ENCODE measurements at regions not wholly inside any gene's neighbourhood (a gene's known extent, or its start where the extent isn't known, plus 50 kb on each side); places are given as distances from the start of the nearest gene placed in this dataset.
A peak's percentile ranks its signal among the peaks of the same experiment; 100 is the strongest.

DNA sequence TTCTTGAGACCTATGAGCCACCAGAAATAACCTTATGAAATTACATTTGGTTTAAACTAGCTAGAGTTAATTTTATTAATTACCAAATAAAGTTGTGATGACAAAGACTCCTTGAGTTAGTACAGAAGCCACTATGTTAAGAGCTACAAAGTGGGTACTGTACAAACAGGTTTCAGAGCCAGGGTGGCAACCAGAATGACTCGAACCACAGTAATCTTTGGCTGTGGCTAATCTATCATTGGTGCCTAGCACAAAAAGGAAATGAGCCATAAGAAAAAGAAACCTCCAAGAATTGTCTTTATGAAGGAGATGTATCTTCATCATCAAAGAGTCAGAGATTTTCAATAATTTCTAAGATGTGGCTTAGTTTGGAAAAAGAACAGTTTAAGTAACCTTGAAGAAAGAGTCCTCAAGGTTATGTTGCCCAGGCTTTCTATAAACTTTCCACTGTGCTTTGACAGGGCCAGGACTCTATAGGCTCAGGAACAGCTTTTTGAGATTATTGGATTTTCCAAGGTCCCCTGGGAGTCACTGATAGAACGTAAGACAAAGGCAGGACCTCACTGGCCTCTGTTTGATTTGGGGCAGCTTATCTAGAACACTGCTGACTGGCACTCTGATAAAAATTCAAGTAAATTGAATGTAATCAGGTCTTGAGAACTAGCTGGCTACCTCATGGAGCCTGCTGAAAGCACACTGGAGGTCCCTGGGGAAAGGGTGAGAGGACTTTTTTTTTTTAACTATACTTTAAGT lies 777.7 kb downstream of the STIM2 start:
- no peak for TF ChIP-seq CTCF (IDR thresholded peaks at IDR 0.05)
- Mint-ChIP-seq H3K36me3 (ENCODE audit: unreplicated experiment) (no peaks in the 10 kb centered on the region), H3K4me1 (ENCODE audit: unreplicated experiment) (no peaks in the 10 kb centered on the region), H3K27me3 (ENCODE audit: unreplicated experiment) (peaks cover 2% of the 10 kb centered on the region), H3K27ac (ENCODE audit: unreplicated experiment) (no peak overlapping the region), H3K9me3 (ENCODE audit: unreplicated experiment) (no peaks in the 10 kb centered on the region), H3K4me3 (ENCODE audit: unreplicated experiment) (no peak overlapping the region)
- DNase-seq (ENCODE audit: extremely low spot score, unreplicated experiment): no peak

DNA sequence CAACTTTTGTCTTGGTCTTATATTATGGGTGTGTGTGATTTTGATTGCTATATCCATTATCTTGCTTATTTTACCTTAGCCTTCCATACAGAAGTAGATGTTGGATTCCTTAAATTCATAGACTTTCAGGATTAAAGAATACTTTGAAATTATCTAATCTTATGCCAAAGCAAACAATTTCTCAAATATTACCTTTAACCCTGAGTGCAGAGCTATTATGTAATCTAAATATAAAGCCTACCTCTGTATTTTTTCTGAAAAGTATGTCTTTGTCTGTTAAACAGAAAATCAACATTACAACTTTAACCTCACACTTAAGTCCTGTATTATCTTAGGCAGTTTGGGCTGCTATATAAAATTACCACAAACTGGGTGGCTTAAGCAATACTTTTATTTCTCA lies 782.5 kb downstream of the STIM2 start:
- Mint-ChIP-seq H3K4me1 (ENCODE audit: unreplicated experiment) (no peaks in the 10 kb centered on the region), H3K27ac (ENCODE audit: unreplicated experiment) (no peak overlapping the region), H3K36me3 (ENCODE audit: unreplicated experiment) (no peaks in the 10 kb centered on the region), H3K4me3 (ENCODE audit: unreplicated experiment) (no peak overlapping the region), H3K27me3 (ENCODE audit: unreplicated experiment) (peaks cover 6% of the 10 kb centered on the region), H3K9me3 (ENCODE audit: unreplicated experiment) (no peaks in the 10 kb centered on the region)
- no peak for DNase-seq (ENCODE audit: extremely low spot score, unreplicated experiment)
- no peak for TF ChIP-seq CTCF (IDR thresholded peaks at IDR 0.05)

DNA sequence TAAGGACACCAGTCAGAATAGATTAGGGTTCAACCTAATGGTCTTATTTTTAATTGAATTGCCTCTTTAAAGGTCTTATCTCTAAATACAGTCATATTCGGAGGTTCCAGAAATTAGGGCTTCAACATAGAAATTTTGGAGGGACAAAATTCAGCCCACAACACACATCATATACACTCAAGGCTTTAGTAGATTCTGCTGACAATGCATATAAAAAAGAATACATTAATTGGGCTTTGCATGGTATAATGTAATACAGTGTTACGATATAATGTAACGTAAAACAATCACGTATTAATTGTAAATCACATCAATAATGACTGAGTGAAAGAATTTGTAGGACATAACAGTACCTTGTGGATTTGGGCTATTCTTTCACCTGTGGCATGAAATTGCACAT lies 787.8 kb downstream of the STIM2 start:
- no peak for TF ChIP-seq CTCF (IDR thresholded peaks at IDR 0.05)
- Mint-ChIP-seq H3K4me1 (ENCODE audit: unreplicated experiment) (no peaks in the 10 kb centered on the region), H3K4me3 (ENCODE audit: unreplicated experiment) (no peak overlapping the region), H3K36me3 (ENCODE audit: unreplicated experiment) (no peaks in the 10 kb centered on the region), H3K27me3 (ENCODE audit: unreplicated experiment) (peaks cover 18% of the 10 kb centered on the region), H3K9me3 (ENCODE audit: unreplicated experiment) (no peaks in the 10 kb centered on the region), H3K27ac (ENCODE audit: unreplicated experiment) (no peak overlapping the region)
- DNase-seq (ENCODE audit: extremely low spot score, unreplicated experiment): no peak

DNA sequence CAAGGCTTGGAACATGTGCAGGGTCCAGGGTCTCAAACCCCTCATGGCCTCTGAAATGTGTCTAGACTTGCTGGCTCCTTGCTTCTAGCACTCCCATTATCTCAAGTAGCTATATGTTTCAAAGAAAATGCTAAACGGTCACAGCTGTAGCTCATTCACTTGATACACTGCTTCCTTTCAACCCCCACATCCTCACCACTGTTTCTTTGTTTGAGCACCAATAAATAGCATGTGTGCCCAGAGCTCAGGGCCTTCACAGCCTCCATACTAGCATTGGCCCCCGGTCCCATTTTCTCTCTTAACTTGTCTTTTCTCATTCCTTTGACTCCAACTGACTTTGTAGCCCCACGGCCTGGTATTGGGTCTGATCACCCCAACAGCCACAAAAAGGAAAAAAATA lies 801.8 kb downstream of the STIM2 start:
- Mint-ChIP-seq H3K36me3 (ENCODE audit: unreplicated experiment) (no peaks in the 10 kb centered on the region), H3K4me1 (ENCODE audit: unreplicated experiment) (no peaks in the 10 kb centered on the region), H3K27ac (ENCODE audit: unreplicated experiment) (no peak overlapping the region), H3K9me3 (ENCODE audit: unreplicated experiment) (no peaks in the 10 kb centered on the region), H3K27me3 (ENCODE audit: unreplicated experiment) (no peaks in the 10 kb centered on the region), H3K4me3 (ENCODE audit: unreplicated experiment) (no peak overlapping the region)
- TF ChIP-seq CTCF (IDR thresholded peaks at IDR 0.05): no peak
- DNase-seq (ENCODE audit: extremely low spot score, unreplicated experiment): no peak

- Mint-ChIP-seq H3K36me3 (ENCODE audit: unreplicated experiment) (no peaks in the 10 kb centered on the region), H3K4me3 (ENCODE audit: unreplicated experiment) (no peak overlapping the region), H3K27ac (ENCODE audit: unreplicated experiment) (no peak overlapping the region), H3K9me3 (ENCODE audit: unreplicated experiment) (no peaks in the 10 kb centered on the region), H3K27me3 (ENCODE audit: unreplicated experiment) (no peaks in the 10 kb centered on the region), H3K4me1 (ENCODE audit: unreplicated experiment) (no peaks in the 10 kb centered on the region)
- TF ChIP-seq CTCF (IDR thresholded peaks at IDR 0.05): peak; percentile 31
- DNase-seq (ENCODE audit: extremely low spot score, unreplicated experiment): no peak
These were observed 806.3 kb downstream of the STIM2 start for GRCh38 chr4:27666943-27667342.

Data from osteocyte (in vitro differentiated cells).